Heart right ventricle (tissue), 16 donors: ENCODE measurements at regions not wholly inside any gene's neighbourhood (a gene's known extent, or its start where the extent isn't known, plus 50 kb on each side); places are given as distances from the start of the nearest gene placed in this dataset.

Source experiments
- ATAC-seq, 8 donors: fragments of 200-7000 bp; cut with Tn5 transposase; one replicate each; pipeline ENCODE4 v1.9.1; 2020; ENCODE audit warnings: mild to moderate bottlenecking in 8 of 8, moderate library complexity in 8 of 8, moderate number of reproducible peaks in 1 of 8
- DNase-seq, 2 donors: peaks; one replicate each; pipeline ENCODE4 v3.0.0-alpha.2; 2020
- H3K27ac ChIP-seq, 10 donors: fragments of 200-600 bp; sonication (generic) in 2 of 10; one replicate each; pipeline versions ENCODE4 v1.5.0 to v1.8.0; 2020 to 2022; ENCODE audit warnings: mild to moderate bottlenecking in 3 of 10
- H3K27me3 ChIP-seq, 7 donors: fragments of 200-600 bp; one replicate each; pipeline ENCODE4 v1.8.0; 2021 to 2022; ENCODE audit warnings: mild to moderate bottlenecking in 2 of 7
- H3K36me3 ChIP-seq, 9 donors: fragments of 200-600 bp; sonication (generic) in 1 of 9; one replicate each; pipeline versions ENCODE4 v1.5.0 to v1.8.0; 2020 to 2022; ENCODE audit warnings: mild to moderate bottlenecking in 2 of 9
- H3K4me1 ChIP-seq, 9 donors: fragments of 200-600 bp; sonication (generic) in 1 of 9; one replicate each; pipeline versions ENCODE4 v1.5.0 to v1.8.0; 2020 to 2022; ENCODE audit warnings: mild to moderate bottlenecking in 4 of 9
- H3K4me3 ChIP-seq, 10 donors: fragments of 200-600 bp; sonication (generic) in 2 of 10; one replicate each; pipeline versions ENCODE4 v1.5.0 to v1.8.0; 2020 to 2022; ENCODE audit warnings: mild to moderate bottlenecking in 7 of 10, moderate library complexity in 2 of 10
- H3K9me3 ChIP-seq, 11 donors: fragments of 200-600 bp in 10 of 11; sonication (generic) in 2 of 11; one replicate each; pipeline versions ENCODE4 v1.5.0 to v1.8.0; 2013 to 2022; ENCODE audit warnings: mild to moderate bottlenecking in 2 of 11, control low read depth in 1 of 11, moderate library complexity in 1 of 11
- CTCF ChIP-seq, 9 donors: fragments of 200-600 bp; sonication (generic) in 2 of 9; IDR thresholded peaks; one replicate each; pipeline versions ENCODE4 v1.5.0 to v1.8.0; 2021 to 2022; ENCODE audit warnings: antibody characterized with exemption in 9 of 9, mild to moderate bottlenecking in 5 of 9, moderate library complexity in 1 of 9
- WGBS, 2 donors: extraction: QIAGEN DNeasy Blood & Tissue Kit; methylation state at CpG; one replicate each; pipeline ENCODE4 v1.1.7; 2013; ENCODE audit warnings: inconsistent platforms in 1 of 2; 5-methylcytosine and 5-hydroxymethylcytosine counted together
- intact Hi-C, 10 donors: fragments of 100-400 bp; cut with DNase I; formaldehyde crosslinking; loops; one replicate each; pipeline versions ENCODE4 v1.11.1 to v1.14.2; 2022
- donor health status: Arrhythmogenic right ventricular cardiomyopathy.
- donor health status: ischemic (EF 13 %, LVEDD 7.1; RV severe dilation, severe dysfunction).
- donor health status: healthy with polysubstance abuse.
- donor health status: DM: no; HTN: yes; CAD: no.
- donor health status: DM: no; HTN: no; CAD: no.
- donor health status: ischemic (EF 25% LVEDD 6.9; RV normal size, moderate dysfunction).
- donor health status: ischemic (EF 25% LVEDD 5.7; RV mildly dilated, moderate dysfunction).
- donor health status: healthy.
- donor health status: DM: yes; HTN: yes; CAD: no.
- donor health status: Ischemic cardiomyopathy.
- donor health status: ischemic (EF 35%, LVEDD 5.7; RV mildly dilated, moderate dysfunction).
- donor health status: nonischemic (EF 11% LVEDD 7.7; RV severe dilation, severe dysfunction).
- donor health status: DM: yes; HTN: yes; CAD: no.
- donor health status: PGD.
- donor health status: ischemic (EF 29% LVEDD 5.4; RV normal size, mild dysfunction).
- donor health status: nonischemic (EF 23%, LVEDD 6.1; RV moderate dilation, normal function).

DNA sequence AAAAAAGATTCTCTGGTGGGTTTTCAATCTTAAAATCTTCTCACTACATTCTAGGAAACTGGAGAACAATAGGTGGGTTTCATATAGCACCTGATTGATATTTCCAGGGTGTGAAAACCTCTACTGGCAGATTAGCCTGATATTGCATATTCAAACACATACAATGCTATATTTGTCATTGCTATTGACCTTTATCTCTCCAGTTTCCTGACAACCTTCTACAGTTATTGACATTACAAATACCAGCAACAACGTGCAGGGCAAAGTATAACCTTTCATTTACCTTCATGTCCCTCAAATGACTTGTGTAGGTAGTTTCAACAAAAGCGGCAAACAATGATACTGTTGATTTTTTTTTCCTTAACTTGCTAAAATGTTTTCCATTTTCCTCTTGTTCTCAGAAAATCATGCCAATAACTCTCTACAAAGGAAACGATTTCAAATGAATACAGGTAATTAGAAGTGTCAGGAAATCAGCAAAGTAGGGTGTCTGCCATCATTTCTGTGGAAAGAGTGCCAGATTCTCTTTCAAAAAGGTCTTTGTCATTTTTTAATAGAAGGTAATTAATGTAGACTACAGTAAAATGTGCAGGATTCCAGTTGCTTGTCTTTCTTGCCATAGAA lies 72.6 kb upstream of the CDIN1 start:
- WGBS, 2 donors = 56 to 59% methylated on average over 3 of the region's 3 CpGs
- Histone ChIP-seq H3K27me3 (no peaks in the 10 kb centered on the region), H3K9me3 (no peaks in the 10 kb centered on the region), H3K4me1 (peaks cover 0 to 7% (median 0%) of the 10 kb centered on the region in 9 donors), H3K27ac (no peak overlapping the region), H3K36me3 (no peaks in the 10 kb centered on the region), H3K4me3 (no peak overlapping the region)
- intact Hi-C loops = loop anchor here in 6 of 10 donors (10.0 kb wide), 5 partner anchors 68 to 628 kb away; partner anchors contain the start of genes CDIN1 (in 1 of the 6) and MEIS2 (in 1 of the 6)
- TF ChIP-seq CTCF (IDR thresholded peaks at IDR 0.05) = no peak
- no peak for ATAC-seq
- no peak for DNase-seq

DNA sequence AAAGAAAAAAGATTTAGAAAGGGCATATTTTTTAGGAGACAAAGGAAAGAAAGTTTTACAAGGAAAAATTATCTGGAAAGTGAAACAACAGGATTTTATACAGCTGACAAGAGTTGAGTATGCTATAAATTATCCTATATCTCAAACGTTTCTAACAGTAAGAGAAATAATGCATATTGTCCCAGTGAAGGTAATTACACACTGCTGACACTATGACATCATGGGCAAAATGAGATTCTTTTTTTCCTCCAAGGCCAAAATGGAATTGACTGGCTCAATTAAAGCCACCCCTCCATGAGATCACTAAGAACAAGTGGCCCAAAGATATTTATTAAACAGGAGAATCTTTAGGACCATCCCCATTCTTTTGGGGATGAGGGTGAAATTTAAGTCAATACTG lies 72.0 kb upstream of the CDIN1 start:
- no peak overlapping the region for H3K27ac ChIP-seq
- no peak for TF ChIP-seq CTCF (IDR thresholded peaks at IDR 0.05)
- intact Hi-C loops = loop anchor here in 6 of 10 donors (10.0 kb wide), 5 partner anchors 67 to 627 kb away; partner anchors contain the start of genes CDIN1 (in 1 of the 6) and MEIS2 (in 1 of the 6)
- WGBS, 2 donors = 35% methylated on average over 1 of the region's 1 CpG
- DNase-seq (no peak), ATAC-seq (no peak)
- peaks cover 0 to 5% (median 0%) of the 10 kb centered on the region in 9 donors for H3K4me1 ChIP-seq
- no peaks in the 10 kb centered on the region for H3K27me3 ChIP-seq
- H3K36me3 ChIP-seq = no peaks in the 10 kb centered on the region
- no peak overlapping the region for H3K4me3 ChIP-seq
- H3K9me3 ChIP-seq = no peaks in the 10 kb centered on the region

- no peak overlapping the region for H3K27ac ChIP-seq
- H3K4me1 ChIP-seq = no peaks in the 10 kb centered on the region
- no peaks in the 10 kb centered on the region for H3K27me3 ChIP-seq
- DNase-seq = no peak
- no peak overlapping the region for H3K4me3 ChIP-seq
- 94 to 98% methylated on average over 3 of the region's 3 CpGs for WGBS, 2 donors
- no peaks in the 10 kb centered on the region for H3K9me3 ChIP-seq
- no peak for TF ChIP-seq CTCF (IDR thresholded peaks at IDR 0.05)
- no peaks in the 10 kb centered on the region for H3K36me3 ChIP-seq
- intact Hi-C loops = loop anchor here in 1 of 10 donors (10.0 kb wide), 1 partner anchor 143 kb away; no protein-coding TSS in a partner anchor
- no peak for ATAC-seq
Observed at GRCh38 chr15:36511594-36511993, 67.8 kb upstream of the CDIN1 start.

DNA sequence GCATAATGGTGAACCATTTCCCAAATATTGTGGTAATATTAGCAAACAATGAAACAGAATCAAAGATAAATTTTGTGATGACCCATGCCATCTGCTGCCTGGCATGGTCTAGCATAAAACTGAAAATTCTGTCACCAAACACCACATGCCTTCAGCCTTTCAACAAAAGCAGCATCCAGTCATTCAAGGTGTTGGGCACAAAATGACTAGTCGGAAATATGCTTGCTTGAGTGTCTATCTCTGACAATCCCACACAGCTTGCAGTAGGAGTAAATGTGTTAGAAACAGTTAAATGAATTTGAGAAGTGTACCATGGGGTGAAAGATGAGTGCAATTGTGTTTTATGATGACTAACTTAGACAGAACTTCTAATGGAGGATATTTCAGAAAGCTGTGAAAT lies 61.7 kb upstream of the CDIN1 start:
- intact Hi-C loops = loop anchor here in 1 of 10 donors (10.0 kb wide), 1 partner anchor 137 kb away; no protein-coding TSS in a partner anchor
- WGBS, 2 donors = 81 to 94% methylated on average over 1 of the region's 1 CpG

More for the DNA sequence above, 61.7 kb upstream of the CDIN1 start:
- Histone ChIP-seq H3K4me1 (no peaks in the 10 kb centered on the region), H3K4me3 (no peak overlapping the region), H3K9me3 (no peaks in the 10 kb centered on the region), H3K36me3 (no peaks in the 10 kb centered on the region), H3K27me3 (no peaks in the 10 kb centered on the region), H3K27ac (no peak overlapping the region)
- DNase-seq (no peak), ATAC-seq (no peak)
- no peak for TF ChIP-seq CTCF (IDR thresholded peaks at IDR 0.05)
